ENCODE measurements at regions not wholly inside any gene's neighbourhood (a gene's known extent, or its start where the extent isn't known, plus 50 kb on each side); places are given as distances from the start of the nearest gene placed in this dataset.

GRCh38 chr10:57222129-57222528 lies 861.1 kb upstream of the ZWINT start:
- no peak for ATAC-seq

GRCh38 chr10:57221674-57222073 lies 860.6 kb upstream of the ZWINT start:
- no peak for ATAC-seq
- no peak for TF ChIP-seq OSR1 (CRISPR knock-in tag; IDR thresholded peaks at IDR 0.05)
- TF ChIP-seq ISL1 (CRISPR knock-in tag; IDR thresholded peaks at IDR 0.05), result no peak
- no peak for TF ChIP-seq PATZ1 (CRISPR knock-in tag; IDR thresholded peaks at IDR 0.05; ENCODE audit: borderline replicate concordance)
- no peak for TF ChIP-seq CSDC2 (CRISPR knock-in tag; IDR thresholded peaks at IDR 0.05)
- no peak for TF ChIP-seq ZNF8 (CRISPR knock-in tag; IDR thresholded peaks at IDR 0.05)
- TF ChIP-seq, protein P1, sequence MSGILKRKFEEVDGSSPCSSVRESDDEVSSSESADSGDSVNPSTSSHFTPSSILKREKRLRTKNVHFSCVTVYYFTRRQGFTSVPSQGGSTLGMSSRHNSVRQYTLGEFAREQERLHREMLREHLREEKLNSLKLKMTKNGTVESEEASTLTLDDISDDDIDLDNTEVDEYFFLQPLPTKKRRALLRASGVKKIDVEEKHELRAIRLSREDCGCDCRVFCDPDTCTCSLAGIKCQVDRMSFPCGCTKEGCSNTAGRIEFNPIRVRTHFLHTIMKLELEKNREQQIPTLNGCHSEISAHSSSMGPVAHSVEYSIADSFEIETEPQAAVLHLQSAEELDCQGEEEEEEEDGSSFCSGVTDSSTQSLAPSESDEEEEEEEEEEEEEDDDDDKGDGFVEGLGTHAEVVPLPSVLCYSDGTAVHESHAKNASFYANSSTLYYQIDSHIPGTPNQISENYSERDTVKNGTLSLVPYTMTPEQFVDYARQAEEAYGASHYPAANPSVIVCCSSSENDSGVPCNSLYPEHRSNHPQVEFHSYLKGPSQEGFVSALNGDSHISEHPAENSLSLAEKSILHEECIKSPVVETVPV (CRISPR knock-in tag; IDR thresholded peaks at IDR 0.05), result no peak

More at GRCh38 chr10:57222129-57222528, 861.1 kb upstream of the ZWINT start:
- TF ChIP-seq PATZ1 (CRISPR knock-in tag; IDR thresholded peaks at IDR 0.05; ENCODE audit: borderline replicate concordance), result no peak
- no peak for TF ChIP-seq POU6F1 (CRISPR knock-in tag; IDR thresholded peaks at IDR 0.05; ENCODE audit: borderline replicate concordance, low read depth)
- TF ChIP-seq PPARA (CRISPR knock-in tag; IDR thresholded peaks at IDR 0.05; ENCODE audit: borderline replicate concordance), result no peak
- no peak for TF ChIP-seq TCF4 (CRISPR knock-in tag; IDR thresholded peaks at IDR 0.05; ENCODE audit: borderline replicate concordance)
- TF ChIP-seq CSDC2 (CRISPR knock-in tag; IDR thresholded peaks at IDR 0.05), result no peak
- no peak for TF ChIP-seq RARB (CRISPR knock-in tag; IDR thresholded peaks at IDR 0.05)
- TF ChIP-seq ZNF8 (CRISPR knock-in tag; IDR thresholded peaks at IDR 0.05), result no peak

DNA sequence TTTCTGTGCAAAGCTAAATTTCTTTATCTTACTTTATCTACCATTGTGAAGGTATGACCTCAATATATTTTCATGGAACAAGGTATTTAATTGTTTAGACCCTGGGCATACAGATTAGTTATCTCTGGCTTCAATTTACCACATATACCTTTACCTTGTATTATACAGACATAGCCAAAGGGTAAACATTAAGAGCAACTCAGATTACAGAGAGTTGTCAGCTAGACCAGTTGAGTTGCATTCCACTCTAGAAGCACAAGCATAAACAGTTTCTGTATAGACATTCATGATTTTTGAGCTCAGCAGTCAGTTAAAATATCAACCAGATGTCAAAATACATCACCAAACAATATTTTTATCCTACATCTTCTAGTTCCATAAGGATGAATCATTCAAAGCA lies 857.3 kb upstream of the ZWINT start:
- no peak for ATAC-seq
- no peak for TF ChIP-seq OSR1 (CRISPR knock-in tag; IDR thresholded peaks at IDR 0.05)
- TF ChIP-seq, protein P2, sequence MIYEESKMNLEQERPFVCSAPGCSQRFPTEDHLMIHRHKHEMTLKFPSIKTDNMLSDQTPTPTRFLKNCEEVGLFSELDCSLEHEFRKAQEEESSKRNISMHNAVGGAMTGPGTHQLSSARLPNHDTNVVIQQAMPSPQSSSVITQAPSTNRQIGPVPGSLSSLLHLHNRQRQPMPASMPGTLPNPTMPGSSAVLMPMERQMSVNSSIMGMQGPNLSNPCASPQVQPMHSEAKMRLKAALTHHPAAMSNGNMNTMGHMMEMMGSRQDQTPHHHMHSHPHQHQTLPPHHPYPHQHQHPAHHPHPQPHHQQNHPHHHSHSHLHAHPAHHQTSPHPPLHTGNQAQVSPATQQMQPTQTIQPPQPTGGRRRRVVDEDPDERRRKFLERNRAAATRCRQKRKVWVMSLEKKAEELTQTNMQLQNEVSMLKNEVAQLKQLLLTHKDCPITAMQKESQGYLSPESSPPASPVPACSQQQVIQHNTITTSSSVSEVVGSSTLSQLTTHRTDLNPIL (CRISPR knock-in tag; IDR thresholded peaks at IDR 0.05; ENCODE audit: low read depth), result no peak
- no peak for TF ChIP-seq POU6F1 (CRISPR knock-in tag; IDR thresholded peaks at IDR 0.05; ENCODE audit: borderline replicate concordance, low read depth)
- no peak for TF ChIP-seq GLIS3 (CRISPR knock-in tag; IDR thresholded peaks at IDR 0.05)
- TF ChIP-seq TCF4 (CRISPR knock-in tag; IDR thresholded peaks at IDR 0.05; ENCODE audit: borderline replicate concordance), result no peak
- no peak for TF ChIP-seq PPARA (CRISPR knock-in tag; IDR thresholded peaks at IDR 0.05; ENCODE audit: borderline replicate concordance)
- no peak for TF ChIP-seq ZC3H10 (CRISPR knock-in tag; IDR thresholded peaks at IDR 0.05)
- TF ChIP-seq CSDC2 (CRISPR knock-in tag; IDR thresholded peaks at IDR 0.05), result no peak

DNA sequence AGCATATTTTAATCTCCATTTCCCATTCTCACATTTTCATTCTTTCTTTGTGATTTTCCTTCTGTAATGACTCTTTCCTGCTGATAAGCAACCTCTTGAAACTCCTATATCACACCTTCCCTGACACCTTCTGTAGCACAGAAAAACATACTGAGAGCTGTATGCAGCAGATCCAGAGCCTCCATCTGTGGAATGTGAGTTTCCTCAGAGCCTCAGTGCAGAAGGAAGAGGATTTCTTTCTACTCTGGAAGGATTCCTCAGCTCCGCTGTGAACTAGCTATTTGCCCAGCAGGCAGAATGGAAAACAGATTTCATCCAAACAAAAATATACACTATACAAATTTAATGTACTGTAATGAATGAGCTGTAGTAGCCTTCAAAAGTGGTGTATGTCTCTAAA lies 841.3 kb upstream of the ZWINT start:
- no peak for ATAC-seq

More for the DNA sequence above, 841.3 kb upstream of the ZWINT start:
- TF ChIP-seq TOX (CRISPR knock-in tag; IDR thresholded peaks at IDR 0.05; ENCODE audit: borderline replicate concordance), result no peak
- no peak for TF ChIP-seq TSHZ2 (CRISPR knock-in tag; IDR thresholded peaks at IDR 0.05)
- no peak for TF ChIP-seq ZNF8 (CRISPR knock-in tag; IDR thresholded peaks at IDR 0.05)
- TF ChIP-seq POU6F1 (CRISPR knock-in tag; IDR thresholded peaks at IDR 0.05; ENCODE audit: borderline replicate concordance, low read depth), result no peak
- no peak for TF ChIP-seq BACH2 (CRISPR knock-in tag; IDR thresholded peaks at IDR 0.05; ENCODE audit: borderline replicate concordance)
- TF ChIP-seq ZFP30 (CRISPR knock-in tag; IDR thresholded peaks at IDR 0.05), result no peak
- TF ChIP-seq SNAI2 (CRISPR knock-in tag; IDR thresholded peaks at IDR 0.05), result no peak
- TF ChIP-seq GLIS3 (CRISPR knock-in tag; IDR thresholded peaks at IDR 0.05), result no peak
- no peak for TF ChIP-seq ZNF70 (CRISPR knock-in tag; IDR thresholded peaks at IDR 0.05)
- TF ChIP-seq ARNTL (CRISPR knock-in tag; IDR thresholded peaks at IDR 0.05; ENCODE audit: borderline replicate concordance, low read depth), result no peak
